ENCODE measurements at regions not wholly inside any gene's neighbourhood (a gene's known extent, or its start where the extent isn't known, plus 50 kb on each side); places are given as distances from the start of the nearest gene placed in this dataset.

GRCh38 chr9:95610006-95610785, 93.4 kb upstream of the PTCH1 start:
- FAIRE-seq = no peak

- no peak for FAIRE-seq
These were observed 92.7 kb upstream of the PTCH1 start for GRCh38 chr9:95609426-95609825.

GRCh38 chr9:95608341-95608740, 91.6 kb upstream of the PTCH1 start:
- no peak for FAIRE-seq

GRCh38 chr9:95607507-95607906, 90.7 kb upstream of the PTCH1 start:
- FAIRE-seq = no peak

GRCh38 chr9:95606489-95607350, 89.9 kb upstream of the PTCH1 start:
- no peak for FAIRE-seq

GRCh38 chr9:95605816-95606488, 89.2 kb upstream of the PTCH1 start:
- FAIRE-seq = peak; percentile 82

- FAIRE-seq = no peak
These were observed 88.3 kb upstream of the PTCH1 start for GRCh38 chr9:95605101-95605500.

- FAIRE-seq = no peak
These were observed 81.5 kb upstream of the PTCH1 start for GRCh38 chr9:95598236-95598635.

- FAIRE-seq = no peak
These were observed 79.0 kb upstream of the PTCH1 start for GRCh38 chr9:95595721-95596295.

DNA sequence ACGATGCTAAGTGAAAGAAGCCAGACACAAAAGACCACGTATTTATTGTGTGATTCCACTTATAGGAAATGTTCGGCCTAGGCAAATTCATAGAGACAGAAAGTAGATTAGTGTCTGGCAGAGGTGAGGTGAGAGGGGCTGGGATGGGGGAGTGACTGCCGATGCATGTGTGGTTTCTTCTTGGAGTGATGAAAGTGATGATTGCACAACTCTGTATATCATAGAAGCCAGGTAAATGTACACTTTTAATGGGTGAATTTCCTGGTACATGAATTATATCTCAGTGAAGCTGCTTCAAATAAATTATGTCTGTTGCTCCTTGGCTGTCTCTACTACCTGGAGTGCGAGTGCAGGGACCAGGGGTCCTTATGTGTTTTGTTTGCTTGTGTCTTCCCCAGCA, 76.2 kb upstream of the PTCH1 start:
- FAIRE-seq = no peak

- FAIRE-seq = no peak
These were observed 72.2 kb upstream of the PTCH1 start for GRCh38 chr9:95588724-95589588.

GRCh38 chr9:95587021-95587964, 70.5 kb upstream of the PTCH1 start:
- no peak for FAIRE-seq

DNA sequence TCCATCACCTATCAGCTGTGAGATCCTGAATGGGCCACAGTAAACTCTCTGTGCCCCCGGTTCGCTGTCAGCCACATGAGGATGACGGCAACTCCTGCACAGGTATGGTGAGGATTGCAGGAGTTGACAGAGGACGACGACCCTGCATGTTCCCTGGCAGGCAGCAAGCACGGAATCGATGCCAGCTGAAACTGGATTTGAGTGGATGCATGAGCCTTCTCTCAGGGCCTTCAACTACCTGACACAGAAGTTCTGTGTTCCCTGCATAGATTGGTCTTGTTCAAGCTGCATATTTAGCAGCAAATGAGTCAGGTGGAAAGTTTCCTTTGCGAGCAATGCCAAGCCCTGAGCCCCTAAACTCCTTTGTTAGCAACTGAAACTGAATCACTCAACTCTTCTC, 69.6 kb upstream of the PTCH1 start:
- no peak for FAIRE-seq

- FAIRE-seq = no peak
These were observed 69.1 kb upstream of the PTCH1 start for GRCh38 chr9:95585824-95586223.

DNA sequence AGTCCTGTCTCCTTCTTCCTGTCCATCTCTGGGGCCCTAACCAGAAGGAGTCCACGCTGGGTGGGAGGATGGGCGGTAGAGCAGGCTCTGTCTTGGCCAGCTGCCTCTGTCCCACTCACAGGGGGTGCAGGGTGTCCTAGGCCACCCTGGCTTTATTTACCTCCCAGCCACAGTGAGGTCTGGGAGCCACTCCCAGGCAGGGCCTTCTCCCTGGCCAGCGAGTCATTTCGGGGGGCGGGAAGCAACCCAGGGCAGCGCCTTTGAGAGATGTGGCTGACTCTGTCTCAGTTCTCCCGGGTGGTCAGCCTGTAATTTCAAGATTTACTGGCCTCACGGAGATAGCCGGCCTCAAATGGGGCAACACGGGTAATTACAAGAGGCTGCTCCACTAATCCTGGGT, 67.4 kb upstream of the PTCH1 start:
- peak; percentile 59 for FAIRE-seq

DNA sequence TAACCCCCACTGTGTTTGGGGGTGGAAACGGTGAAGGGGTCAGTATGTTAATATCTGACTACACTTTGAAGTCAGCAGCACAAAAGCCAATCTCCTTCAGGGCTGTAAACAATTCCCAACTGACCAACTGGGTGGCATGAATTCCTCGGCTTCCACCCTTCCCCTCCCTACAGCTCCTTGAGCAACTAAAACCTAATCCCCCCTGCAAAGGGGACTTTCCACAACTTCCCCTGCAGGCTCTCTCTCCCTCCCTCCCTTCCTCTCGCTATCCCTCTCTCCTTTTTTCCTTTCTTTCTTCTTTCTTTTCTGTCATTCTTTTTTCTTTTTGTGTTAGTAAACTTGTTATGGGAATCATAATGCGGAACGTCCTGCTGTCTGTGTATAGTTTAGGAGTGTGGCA, 65.1 kb upstream of the PTCH1 start:
- no peak for FAIRE-seq

DNA sequence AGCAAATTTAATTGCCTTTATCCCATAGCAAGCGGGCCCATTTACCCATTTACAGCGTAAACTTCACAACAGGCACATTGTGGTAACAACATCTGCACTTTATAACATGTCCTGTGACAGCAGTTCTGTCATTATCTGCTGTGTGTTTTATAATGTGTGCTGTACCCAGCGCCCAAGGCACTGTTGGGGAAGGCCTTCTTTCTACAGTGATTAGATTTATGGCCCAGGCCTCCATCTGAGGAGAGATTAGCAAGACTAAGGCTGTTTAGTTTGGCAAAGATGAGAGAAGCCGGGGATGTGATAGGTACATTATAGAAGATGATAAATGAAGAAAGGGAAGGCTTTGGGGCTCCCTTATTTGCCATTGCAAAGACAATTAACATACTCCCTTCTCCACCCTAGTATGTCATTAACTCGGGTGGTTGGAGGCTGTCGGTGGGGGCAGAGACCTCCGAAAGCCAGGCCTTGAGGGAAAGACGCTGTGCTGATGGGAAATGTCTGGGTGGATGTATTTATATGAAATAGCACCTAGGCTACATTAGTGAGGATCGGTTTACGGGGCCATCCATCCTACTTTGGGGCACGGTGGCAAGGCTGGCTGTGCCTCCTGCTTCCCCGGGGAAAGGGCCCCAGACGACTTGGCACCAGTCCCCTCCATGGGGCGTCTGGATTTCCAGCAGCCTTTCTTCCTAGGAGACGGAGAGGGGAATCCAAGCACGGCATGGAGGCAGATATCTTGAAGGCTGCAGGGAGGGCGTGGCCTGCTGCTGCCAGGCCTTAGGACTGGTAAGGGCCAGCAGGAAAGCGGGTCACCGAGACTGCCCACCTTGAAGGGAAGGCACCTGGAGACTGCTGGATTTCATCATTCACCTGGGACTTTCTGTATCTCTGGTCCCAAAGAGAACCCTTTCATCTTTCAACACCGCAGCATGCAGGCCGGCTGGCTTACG, 64.3 kb upstream of the PTCH1 start:
- no peak for FAIRE-seq

GRCh38 chr9:95574866-95575553, 58.2 kb upstream of the PTCH1 start:
- FAIRE-seq = no peak

- no peak for FAIRE-seq
These were observed 57.4 kb upstream of the PTCH1 start for GRCh38 chr9:95574176-95574575.

Data from endometrium (tissue), 2 donors.